HG03378 (cell line): ENCODE measurements at regions not wholly inside any gene's neighbourhood (a gene's known extent, or its start where the extent isn't known, plus 50 kb on each side); places are given as distances from the start of the nearest gene placed in this dataset.
"Not testable (repeated sequence)": the region's sequence is repeated elsewhere in the genome, so short reads cannot be mapped to it uniquely, and the experiment has no call there.

Experiments used
- ATAC-seq: cut with Tn5 transposase; IDR thresholded peaks from one replicate; pipeline ENCODE4 v1.9.1; 2021; ENCODE audit warnings: mild to moderate bottlenecking, moderate library complexity; ENCODE audit not compliant: unreplicated experiment

- not testable (repeated sequence) for ATAC-seq
Observed at GRCh38 chr16:16610389-16610967, 231.5 kb downstream of the NPIPA7 start.

DNA sequence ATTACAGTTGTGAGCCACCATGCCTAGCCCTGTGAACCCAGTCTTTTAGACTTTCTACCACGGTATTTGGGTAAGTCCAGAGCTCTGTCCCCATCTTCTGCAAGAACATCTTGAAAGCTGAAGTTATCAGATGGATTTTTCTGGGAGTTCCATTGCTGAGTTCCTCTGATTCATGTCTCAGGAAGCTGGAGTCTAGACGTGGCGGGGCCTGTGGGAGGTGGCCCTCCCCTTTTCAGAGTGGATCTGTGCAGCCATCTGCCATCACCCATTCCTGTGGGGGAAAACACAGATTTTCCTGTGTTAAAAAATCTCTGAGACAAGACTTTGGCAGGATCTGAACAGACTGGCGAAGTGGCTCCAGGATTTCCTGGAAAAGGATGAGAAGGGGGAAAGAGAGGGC lies 234.3 kb downstream of the NPIPA7 start:
- ATAC-seq = not testable (repeated sequence)

DNA sequence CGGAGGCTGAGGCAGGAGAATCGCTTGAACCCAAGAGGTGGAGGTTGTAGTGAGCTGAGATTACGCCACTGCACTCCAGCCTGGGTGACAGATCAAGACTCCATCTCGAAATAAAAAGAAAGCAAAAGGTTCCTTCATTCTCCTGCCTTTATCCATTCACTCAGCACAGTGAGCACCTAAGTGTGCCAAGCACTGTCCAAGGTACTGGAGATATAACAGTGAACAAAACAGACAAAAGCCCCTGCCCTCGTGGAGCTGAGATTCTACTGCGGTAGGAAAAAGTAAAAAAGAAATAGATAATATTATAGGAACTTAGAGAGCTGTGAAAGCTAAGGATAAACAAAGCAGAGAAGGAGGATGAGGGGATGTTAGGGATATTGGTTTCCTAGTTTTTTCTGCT lies 235.5 kb downstream of the NPIPA7 start:
- not testable (repeated sequence) for ATAC-seq

DNA sequence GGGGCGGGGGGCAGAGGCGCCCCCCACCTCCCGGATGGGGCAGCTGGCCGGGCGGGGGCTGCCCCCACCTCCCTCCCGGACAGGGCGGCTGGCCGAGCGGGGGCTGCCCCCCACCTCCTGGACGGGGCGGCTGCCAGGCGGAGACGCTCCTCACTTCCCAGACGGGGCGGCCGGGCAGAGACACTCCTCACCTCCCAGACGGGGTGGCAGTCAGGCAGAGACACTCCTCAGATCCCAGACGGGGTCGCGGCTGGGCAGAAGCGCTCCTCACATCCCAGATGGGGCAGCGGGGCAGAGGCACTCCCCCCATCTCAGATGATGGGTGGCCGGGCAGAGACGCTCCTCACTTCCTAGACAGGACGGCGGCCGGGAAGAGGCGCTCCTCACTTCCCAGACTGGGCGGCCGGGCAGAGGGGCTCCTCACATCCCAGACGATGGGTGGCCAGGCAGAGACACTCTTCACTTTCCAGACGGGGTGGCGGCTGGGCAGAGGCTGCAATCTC lies 240.1 kb downstream of the NPIPA7 start:
- ATAC-seq = not testable (repeated sequence)

DNA sequence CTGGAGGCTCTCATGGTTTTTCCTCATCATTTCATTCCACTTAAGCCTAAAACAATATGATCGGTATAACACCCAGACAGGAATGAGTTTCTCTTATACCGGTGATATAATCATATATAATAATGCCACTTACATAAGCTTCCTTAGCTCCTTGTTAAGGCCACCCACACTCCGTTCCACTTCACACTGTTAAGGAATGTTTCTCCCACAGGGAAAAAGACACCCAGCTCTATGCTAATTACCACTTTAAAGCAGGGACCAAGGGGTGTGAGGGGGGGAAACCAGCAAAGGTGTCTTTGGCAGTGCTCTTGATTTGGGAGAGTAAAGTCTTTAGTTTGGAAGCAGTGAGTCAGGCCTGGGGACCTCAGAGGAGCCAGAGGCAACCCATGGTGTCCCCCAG lies 245.4 kb downstream of the NPIPA7 start:
- ATAC-seq = not testable (repeated sequence)

DNA sequence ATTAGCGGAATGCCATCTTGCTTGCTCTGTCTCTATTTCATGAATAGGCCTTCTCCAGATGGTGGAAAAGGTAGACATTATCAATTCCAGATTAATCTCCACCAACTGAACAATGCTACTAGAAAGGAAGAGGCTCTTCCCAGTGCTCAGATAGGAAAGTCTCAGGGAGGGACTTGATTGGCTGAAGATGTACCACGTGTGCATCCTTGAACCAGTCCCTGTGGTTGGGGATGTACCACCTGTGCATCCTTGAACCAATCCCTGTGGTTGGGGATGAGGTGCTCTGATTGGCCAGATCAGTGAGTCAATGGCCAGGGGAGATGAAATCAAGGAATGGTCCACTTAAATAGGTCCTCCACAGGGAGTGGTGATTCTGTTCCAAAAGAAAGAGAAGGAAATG lies 246.2 kb downstream of the NPIPA7 start:
- not testable (repeated sequence) for ATAC-seq

DNA sequence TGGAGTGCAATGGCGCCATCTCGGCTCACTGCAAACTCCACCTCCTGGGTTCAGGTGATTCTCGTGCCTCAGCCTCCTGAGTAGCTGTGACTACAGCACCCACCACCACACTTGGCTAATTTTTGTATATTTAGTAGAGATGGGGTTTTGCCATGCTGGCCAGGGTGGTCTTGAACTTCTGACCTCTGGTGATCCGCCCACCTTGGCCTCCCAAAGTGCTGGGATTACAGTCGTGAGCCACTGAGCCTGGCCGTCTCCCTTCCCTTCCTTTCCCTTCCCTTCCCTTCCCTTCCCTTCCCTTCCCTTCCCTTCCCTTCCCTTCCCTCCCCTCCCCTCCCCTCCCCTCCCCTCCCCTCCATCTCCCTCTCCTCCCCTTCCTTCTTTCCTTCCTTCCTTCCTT lies 248.9 kb downstream of the NPIPA7 start:
- not testable (repeated sequence) for ATAC-seq

GRCh38 chr16:16638231-16638630 lies 259.3 kb downstream of the NPIPA7 start:
- ATAC-seq = not testable (repeated sequence)

DNA sequence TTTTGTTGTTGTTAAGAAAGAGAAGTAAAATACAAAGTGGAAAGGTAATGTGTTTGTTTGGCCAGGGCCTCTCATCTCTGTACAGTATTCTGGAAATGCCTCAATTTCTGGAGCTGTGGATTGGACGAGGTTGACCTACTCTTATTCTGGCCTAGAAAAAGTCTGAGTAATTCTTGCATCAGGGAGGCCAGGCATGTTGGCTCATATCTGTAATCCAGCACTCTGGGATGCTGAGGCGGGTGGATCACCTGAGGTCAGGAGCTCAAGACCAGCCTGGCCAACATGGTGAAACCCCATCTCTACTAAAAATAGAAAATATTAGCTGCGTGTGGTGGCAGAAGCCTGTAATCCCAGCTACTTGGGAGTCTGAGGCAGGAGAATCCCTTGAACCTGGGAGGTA lies 259.8 kb downstream of the NPIPA7 start:
- not testable (repeated sequence) for ATAC-seq

DNA sequence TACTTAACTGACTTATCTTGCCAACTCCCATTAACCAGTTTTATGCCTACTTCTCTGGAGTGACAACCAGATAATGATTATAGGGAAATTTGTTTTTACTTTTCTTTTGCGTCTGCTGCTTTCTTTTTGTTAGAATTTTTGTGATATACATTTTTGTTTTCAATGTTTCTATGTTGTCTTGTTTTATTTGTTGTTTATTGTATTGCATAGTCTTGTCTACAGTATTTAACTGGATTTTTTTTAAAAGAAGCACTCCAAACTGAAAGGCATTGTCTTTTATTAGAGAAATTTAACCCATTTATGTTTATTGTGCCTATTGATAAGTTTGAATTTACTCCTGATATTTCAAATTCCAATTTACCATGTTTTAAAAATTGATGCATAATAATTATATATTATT lies 264.9 kb downstream of the NPIPA7 start:
- not testable (repeated sequence) for ATAC-seq

- ATAC-seq = not testable (repeated sequence)
Observed at GRCh38 chr16:16648002-16648401, 269.1 kb downstream of the NPIPA7 start.

DNA sequence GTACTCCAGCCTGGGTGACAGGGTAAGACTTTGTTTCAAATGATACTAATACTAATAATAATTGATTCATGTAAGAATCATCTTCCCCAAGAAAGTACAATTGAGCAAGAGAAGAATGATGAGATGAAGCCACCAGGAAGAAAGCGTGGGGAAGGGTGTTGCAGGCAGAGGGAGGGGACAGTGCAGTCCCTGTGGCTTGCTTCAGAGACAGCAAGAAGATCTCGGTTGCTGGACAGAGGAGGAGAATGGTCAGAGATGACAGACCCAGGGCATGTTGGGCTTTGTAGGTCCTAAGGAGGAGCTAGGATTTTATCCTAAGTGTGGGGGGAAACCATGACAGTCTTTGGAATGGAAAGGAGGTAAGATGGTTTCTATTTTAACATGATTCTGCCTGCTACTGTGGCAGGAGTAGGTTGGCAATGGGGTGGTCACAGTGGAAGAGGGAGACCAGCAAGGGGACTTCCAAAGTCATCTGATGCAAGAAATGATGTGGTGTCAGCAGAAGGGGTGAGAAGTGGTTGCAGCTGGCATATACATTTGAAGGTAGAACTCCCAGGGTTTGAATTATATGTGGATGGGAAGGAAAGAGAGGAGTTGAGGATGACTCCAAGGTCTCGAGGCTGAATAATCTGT lies 293.4 kb downstream of the NPIPA7 start:
- ATAC-seq = not testable (repeated sequence)

DNA sequence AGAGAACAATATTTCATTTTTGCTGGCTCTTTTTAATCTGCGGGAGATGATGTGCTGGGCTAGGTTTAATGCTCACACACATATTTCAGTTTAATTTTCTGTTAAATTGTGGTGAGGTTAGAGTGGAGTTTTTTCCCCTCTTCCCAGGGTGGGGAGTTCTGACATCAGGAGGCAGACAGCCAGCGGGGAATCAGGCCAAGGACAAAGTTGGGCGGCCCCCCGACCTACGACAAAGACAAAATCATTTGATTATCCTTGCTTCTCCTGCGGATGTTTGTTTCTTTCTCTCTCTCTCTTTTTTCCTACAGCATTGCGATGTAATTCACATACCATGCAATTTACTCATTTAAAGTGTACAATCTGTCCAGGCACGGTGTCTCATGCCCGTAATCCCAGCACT lies 295.9 kb downstream of the NPIPA7 start:
- not testable (repeated sequence) for ATAC-seq

DNA sequence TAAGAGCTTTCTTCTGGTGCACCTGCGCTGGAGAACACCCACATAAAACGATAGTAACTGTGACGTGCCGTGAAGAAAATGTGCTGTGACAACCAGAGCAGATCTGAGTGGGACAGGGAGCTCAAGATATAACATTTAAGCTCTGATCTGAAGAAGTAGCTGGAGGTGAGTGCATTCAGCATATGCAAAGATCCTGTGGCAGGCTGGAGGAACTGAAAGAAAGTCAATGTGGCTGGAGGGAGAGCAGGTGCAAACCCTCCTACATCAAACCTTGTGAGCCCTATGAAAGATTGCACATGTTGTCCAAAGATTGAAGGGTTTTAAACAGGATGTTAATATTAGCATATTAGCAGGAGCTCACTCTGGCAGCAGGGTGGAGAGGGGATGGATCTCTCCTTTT lies 342.9 kb downstream of the NPIPA7 start:
- not testable (repeated sequence) for ATAC-seq

- not testable (repeated sequence) for ATAC-seq
Observed at GRCh38 chr16:16722666-16723065, 343.7 kb downstream of the NPIPA7 start.

GRCh38 chr16:16723819-16724519 lies 345.0 kb downstream of the NPIPA7 start:
- not testable (repeated sequence) for ATAC-seq

DNA sequence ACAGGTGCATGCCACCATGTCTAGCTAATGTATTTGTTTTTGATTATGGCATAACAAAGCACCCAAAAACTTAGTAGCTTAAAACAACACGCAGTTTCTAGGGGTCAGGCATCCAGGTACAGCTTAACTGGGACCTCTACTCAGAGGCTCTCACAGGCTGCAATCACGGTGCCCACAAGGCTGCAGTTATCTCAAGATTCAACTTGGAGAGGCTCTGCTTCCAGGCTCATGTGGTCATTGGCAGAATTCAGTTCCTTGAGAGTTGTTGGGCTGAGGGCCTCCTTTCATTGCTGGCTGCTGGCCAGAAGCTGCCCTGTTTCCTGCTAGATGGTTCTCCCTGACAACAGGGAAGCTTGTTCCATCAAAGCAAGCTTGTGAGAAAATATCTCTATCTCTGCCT lies 348.1 kb downstream of the NPIPA7 start:
- ATAC-seq = not testable (repeated sequence)

DNA sequence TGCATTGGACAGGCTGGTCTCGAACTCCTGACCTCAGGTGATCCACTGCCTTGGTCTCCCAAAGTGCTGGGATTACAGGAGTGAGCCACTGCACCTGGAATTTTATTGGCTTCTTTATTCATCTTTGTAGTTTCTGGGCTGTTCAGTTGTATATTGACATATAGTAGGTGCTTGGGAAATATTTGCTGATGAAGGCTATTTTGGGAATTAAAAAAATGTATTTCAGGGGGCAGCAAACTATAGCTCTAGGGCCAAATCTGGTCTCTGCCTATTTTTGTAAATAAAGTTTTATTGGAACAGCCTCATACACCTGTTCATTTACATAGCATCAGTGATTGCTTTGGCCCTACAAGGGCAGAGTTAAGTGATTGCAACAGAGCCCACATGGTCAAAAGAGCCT lies 363.6 kb downstream of the NPIPA7 start:
- ATAC-seq = not testable (repeated sequence)

- ATAC-seq = not testable (repeated sequence)
Observed at GRCh38 chr16:16754992-16755667, 376.2 kb downstream of the NPIPA7 start.

- no peak for ATAC-seq
Observed at GRCh38 chr16:16763449-16763848, 384.5 kb downstream of the NPIPA7 start.

GRCh38 chr16:16770717-16771116 lies 391.8 kb downstream of the NPIPA7 start:
- ATAC-seq = not testable (repeated sequence)
